Superior temporal gyrus (tissue), 1 donor: ENCODE measurements at regions not wholly inside any gene's neighbourhood (a gene's known extent, or its start where the extent isn't known, plus 50 kb on each side); places are given as distances from the start of the nearest gene placed in this dataset.

Source experiments
- DNase-seq: peaks from one replicate; pipeline ENCODE4 v3.0.0-alpha.2; 2016; ENCODE audit errors: extremely low spot score

DNA sequence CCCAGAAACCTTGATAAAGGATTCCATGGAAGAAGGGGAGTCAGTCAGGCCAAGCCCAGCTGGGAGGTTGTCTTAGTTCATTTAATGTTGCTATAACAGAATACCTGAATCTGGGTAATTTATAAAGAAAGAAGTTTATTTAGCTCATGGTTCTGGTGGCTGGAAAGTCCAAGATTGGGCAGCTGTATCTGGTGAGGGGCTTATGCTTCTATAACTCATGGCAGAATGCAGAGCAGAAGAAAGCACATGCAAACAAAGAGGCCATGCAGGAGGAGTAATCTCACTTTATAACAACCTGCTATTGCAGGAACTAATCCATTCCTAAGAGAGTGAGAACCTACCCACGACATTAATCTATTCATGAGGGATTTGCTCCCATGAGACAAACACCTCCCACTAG is 54.2 kb upstream of the ANKRD1 start:
- no peak for DNase-seq

DNA sequence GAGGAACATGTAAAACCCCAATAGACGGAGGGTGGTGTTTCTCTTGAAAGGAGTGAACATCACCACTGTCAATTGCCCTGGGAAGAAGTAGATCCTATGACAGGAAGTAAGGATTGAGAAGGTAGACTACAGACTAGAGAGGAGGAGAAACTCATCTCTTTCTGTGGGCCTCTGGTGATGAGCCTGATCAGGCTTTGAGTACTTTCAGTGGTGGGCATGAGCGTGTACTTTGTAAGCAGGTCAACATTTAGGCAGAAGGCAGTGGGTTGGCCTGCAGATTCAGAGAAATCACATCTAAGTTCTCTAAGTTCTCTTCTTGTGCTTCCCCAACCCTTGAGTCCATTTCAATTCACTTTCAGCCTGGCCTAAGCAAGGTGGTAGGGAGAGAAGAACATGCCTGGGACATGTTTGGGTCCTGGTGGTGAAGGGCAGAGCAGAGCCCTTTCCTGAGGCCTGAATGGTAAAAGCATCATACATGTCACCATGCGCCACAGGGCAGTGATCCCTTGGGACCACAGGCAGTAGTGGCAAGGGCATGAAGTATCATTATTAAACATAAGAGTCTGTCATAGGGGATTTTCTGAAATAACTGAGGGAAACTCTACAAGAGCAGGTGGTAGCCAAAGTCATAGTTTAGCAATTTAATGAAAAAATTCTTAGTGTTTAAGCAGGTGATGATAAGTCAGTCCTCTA is 56.4 kb upstream of the ANKRD1 start:
- no peak for DNase-seq

DNA sequence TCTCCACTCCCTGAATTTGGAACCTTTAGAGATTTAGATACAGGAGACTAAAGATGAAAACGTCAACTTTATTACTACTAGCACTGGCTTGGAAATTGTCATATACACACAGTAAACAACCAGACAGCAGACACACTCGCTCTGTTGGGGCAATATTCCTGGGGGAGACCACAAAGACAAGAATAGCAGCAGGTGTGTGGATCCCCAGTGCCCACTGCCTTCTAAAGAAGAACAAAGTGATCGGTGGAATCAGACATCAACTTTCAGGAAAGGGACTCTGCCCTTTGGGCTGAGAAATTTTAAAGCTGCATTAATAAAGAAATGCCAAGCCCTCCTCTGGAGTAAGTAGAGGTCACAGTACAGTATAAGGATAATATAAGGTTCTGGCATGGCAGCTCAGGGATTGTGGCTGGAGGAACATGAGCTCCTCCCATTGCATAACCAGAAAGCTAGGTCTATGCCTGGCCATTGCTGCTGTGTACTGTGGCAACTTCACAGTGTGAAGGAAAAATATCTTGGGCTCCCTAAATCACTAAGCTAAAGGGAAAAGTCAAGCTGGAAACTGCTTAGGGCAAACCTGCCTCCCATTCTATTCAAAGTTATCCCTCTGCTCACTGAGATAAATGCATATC is 57.1 kb upstream of the ANKRD1 start:
- no peak for DNase-seq

DNA sequence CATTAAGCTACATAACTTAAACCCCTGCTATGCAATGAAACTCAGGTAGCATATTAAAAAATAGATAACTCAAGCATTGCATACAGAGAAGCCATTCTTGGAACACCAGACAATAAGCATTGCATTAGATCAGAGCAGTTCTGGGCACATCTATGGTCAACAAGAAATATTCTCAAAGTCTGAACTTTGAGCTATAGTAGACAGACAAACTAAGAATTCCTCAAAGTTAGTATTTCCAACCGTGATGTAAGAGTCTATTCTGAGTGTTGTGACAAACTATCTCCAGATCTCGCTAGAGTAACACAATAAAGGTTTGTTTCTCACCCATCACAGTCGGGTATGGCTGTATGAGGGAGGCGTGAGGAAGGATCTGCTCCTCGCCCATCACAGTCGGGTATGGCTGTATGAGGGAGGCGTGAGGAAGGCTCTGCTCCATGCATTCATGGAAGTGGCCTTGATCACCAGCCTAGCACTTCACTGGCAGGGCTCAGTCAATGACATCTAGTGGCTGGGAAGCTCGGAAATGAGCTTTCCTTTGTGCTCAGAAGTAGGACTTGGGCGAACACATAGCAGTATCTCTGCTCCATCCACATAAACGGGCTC is 61.6 kb upstream of the ANKRD1 start:
- no peak for DNase-seq

DNA sequence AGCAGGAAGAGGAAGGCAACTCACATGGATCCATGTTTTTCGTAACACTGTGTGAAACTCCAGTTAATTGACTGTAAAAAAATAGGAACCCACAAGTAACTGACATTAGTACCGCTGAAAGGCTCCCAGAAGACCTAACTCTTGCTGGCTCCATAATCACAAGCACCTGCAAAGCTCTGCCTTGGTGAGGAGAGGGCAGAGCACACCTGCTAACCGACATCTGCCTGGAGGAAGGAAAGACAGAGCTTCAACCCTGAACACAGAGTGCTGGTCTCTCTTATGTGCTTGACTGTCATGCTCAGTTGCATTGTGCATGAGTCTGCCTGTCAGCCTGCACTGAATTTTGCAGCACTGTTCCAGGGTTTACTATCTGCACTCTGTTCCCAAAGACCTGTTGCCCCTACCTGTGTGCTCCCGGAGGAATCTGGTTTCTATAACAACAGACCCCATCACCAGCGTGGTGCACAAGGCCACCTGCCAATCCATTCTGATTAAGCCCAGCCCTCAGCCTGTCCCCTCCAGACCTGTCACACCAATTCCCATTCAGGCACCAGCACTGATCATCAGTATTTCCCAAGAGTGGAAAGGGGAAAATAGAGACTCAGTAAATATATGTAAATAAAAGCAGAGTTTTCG is 63.1 kb upstream of the ANKRD1 start:
- DNase-seq: no peak

DNA sequence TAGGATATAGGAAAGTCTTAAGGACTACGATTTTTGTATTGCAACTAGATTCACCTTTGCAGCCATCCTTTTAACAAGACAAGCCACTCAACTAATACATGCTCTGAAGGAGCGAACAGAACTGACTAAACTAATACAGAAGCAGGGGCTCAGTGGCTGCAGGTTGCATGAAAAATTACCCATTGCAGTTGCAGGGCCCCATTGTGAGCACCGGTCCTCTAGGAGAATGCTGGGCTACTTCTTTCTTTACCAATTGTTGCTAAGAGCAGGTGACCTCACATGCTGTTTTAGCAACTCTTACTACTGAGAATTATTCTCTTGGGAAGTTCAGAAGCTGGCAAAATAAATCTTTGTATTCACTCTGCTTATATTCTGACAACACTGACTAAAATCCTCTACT is 64.0 kb upstream of the ANKRD1 start:
- no peak for DNase-seq

DNA sequence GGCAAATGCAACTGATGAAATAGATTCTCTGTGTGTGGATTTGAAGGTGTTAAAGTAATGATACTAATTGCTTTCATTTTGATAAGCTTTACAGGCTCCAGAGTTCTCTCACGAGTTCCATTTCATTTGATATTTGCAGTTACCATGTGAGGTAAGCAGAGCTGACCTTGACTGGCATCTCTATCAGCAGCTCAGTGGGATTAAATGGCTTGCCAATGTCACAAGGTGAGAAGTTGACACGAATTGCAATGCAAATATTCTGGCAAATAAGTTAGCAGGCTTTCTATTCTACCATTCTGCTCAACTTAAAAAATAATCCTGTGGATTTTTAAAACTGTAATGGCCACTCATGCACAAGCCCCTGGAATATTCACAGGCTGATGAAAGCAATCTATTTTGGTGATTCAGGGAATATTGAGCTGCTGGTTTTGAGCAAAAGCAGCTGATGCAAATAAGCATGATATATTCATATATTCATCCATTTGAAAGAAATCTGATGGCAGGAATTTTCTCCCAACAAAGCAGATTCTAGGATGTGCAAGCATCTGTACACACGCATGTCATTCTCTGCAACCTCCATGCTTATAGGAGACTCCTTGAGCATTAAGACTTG is 64.5 kb upstream of the ANKRD1 start:
- peak; percentile 27 for DNase-seq

DNA sequence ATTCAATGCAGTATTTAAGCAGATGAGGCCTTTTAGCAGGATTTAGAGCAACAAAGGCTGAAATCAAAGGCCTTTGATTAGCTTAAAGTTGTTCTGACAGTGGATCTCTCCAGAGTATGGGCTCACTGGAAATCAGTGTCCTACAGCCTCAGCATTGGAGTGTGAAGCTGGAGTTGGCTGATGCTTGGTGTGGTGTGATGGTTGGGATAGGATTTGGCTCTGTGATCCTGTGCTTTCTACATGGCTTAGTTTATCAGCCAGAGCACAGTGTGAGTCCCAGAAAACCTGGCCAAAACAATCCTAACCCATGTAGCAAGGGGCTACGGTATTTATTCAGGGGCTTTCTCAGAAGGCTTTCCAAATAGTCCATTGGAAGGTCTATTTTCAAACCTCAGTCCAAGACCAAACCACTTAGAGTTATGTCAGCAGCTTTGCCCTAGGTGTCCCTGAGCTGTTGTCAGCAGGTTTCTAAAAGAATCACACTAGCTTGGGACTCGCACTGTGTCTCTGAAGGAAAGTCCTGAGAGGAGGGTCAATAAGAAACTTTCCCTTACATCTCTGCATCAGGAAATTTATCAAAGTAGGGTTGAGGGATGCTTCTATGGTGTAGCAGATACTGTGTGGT is 65.4 kb upstream of the ANKRD1 start:
- DNase-seq: no peak

DNA sequence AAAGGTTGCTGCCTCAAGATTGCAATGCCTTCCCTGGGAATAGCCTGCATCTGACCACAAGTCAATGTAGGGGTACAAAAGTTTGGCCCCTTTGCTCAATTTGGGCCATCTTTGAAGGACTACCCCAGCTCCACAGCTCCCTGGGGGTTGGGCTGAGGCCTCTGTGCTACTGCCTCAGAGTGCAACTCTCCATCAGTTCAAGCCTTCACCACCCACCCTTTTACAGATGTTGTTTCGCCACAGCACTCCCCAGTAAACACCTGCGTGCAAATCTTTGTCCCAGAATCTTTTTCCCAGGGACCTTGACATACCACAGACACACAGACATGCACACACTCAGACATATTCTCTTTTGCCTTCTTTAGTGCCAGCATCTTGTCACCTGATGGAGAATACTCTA is 66.0 kb upstream of the ANKRD1 start:
- no peak for DNase-seq

DNA sequence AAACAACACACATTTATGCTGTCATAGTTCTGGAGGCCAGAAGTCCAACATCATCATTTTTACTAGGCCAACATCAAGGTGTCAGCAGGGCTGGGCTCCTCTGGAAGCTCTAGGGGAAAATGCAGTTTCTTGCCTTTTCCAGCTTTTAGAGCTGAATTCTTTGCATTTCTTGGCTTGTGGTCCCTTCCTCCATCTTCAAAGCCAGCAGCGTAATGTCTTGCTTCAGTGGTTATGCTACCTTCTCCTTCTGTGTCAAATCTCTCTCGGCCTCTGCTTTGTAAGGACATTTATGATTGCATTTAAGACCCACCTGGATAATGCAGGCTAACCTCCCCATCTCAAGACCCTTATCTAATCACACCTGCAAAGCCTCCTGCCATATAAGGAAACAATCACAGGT is 66.5 kb upstream of the ANKRD1 start:
- DNase-seq: no peak

DNA sequence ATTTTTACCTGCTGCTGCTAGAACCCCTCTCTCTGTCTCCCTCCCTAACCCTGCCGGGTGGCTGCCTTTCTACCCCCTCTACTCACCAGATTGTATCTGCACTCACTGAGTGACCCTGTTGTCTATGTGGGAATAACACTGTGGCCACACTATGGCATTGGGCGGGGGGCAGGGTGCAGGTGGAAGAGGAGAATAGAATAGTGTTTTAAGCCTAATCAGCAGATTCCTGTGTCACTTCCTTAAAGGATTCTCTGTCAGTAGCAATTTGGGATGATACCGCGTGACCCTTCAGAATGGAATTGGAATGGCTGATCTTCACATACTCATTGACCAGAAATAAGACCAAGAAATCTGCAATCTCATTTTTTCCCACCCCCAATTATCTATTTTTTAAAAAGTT is 67.1 kb upstream of the ANKRD1 start:
- no peak for DNase-seq

DNA sequence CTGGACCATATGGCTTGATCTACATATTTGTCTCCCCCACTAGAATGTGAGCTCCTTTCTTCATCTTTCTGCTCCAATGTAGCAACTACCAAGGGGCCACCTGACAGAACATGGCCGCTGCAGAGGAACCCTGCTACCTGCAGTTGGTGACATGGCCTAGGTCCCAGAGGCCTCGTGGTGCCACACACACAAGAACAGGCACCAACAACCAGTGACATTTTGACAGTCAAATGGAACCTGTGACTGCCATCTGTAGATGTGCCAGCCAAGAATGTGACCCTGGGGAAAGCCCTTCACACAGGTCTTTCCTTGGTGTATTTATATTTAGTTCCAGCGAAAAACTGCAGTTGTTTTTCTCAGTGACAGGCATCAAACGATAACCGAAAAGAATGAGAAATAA is 67.9 kb upstream of the ANKRD1 start:
- DNase-seq: no peak

DNA sequence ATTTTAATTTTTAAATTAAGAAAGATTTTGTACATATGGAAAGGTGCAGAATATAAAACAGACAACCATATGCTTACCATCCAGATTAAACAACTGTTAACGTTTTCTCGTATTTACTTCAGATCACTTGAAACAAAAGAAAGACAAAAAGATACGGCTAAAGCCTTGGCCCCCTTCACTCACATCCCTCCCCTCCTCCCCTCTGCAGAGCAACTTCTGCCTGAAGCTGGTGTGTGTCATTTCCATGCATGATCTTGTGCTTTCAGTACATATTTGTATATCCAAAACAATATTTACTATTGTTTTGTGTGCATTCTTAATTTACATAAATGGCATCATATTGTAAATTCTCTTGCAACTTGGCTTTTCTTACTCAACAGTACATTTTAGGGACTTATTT is 68.5 kb upstream of the ANKRD1 start:
- no peak for DNase-seq

DNA sequence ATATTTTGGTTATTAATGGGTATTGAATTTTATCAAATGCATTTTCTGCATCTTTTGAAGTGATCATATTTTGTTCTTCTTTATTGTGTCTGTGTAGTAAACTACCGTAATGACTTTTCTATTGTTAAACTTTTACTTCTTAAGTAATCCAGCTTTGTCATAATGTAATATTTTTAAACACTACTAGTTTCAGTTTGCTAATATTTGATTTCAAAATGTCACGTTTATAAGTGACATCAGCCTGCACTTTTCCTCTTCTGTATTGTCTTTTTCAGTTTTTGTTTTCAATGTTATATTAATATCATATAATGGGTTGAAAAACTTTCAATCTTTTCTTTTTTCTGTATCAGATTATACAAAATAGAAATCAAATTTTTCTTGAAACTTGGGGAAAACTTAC is 71.6 kb upstream of the ANKRD1 start:
- no peak for DNase-seq

DNA sequence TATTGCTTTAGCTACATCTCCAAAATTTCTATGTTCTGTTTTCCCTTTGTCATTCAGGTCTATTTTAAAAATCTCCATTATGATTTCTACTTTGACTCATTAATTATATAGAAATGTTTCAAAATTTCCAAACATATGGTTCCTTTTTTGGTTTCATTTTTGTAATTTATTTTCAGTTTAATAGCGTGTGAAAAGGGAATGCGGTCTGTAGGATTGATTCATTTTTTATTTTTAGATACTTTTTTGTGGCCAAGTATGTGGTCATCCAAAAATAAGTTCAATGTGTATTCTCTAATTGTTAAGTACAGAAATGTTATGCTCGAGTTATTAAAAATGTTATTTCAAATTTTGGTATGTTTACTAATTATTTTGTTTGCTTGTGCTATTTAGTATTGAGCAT is 72.5 kb upstream of the ANKRD1 start:
- DNase-seq: no peak

DNA sequence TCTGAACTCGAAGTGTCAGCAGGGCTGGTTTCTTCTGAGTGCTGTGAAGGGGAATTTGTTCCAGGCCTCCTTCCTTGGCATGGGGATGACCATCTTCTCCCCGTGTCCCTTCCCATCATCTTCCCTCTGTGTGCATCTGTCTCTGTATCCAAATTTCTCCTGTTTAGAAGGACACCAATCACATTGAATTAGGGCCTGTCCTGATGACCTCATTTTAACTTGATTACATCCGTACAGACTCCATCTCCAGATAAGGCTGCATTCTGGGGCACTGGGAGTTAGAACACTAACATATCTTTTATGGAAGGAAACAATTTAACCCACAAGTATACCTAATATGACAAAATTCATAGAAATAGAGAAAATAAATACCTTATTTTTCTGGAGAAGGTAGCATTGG is 76.8 kb upstream of the ANKRD1 start:
- DNase-seq: no peak

DNA sequence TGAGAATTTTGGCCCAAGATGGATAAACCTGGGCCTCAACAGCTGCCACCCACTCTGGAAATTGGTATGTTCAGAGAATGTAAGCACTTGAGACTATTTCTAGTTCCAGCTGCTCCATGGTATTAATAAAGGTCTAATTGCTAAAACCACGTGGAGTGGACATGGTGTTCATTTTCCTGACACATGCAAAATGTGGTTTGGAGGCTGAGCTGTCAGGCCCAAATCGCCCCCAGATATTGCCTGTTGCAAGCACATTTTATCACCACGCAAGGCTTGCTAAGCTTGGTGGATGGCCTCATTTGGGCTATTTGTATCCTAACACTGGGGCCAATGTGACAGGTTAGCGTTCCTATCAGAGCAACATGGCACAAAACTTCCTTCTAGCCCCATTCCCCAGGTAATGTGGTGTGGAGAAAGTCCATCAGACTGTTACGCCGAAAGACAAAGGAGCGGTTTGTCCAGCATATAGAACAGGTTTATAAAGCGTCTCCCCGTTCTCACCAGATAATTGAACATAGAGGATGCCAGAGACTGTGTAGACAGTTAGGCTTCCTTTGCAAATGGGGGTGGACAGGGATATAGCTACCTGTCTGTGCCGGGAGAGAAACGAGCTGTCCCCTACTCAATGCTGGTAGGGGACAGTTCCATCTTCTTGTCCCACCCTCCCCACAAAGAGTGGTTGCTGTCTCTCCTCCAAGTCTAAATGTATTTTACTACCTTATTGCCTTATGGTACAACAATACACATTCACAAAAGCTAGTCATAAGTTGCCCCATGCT is 78.0 kb upstream of the ANKRD1 start:
- DNase-seq: no peak

DNA sequence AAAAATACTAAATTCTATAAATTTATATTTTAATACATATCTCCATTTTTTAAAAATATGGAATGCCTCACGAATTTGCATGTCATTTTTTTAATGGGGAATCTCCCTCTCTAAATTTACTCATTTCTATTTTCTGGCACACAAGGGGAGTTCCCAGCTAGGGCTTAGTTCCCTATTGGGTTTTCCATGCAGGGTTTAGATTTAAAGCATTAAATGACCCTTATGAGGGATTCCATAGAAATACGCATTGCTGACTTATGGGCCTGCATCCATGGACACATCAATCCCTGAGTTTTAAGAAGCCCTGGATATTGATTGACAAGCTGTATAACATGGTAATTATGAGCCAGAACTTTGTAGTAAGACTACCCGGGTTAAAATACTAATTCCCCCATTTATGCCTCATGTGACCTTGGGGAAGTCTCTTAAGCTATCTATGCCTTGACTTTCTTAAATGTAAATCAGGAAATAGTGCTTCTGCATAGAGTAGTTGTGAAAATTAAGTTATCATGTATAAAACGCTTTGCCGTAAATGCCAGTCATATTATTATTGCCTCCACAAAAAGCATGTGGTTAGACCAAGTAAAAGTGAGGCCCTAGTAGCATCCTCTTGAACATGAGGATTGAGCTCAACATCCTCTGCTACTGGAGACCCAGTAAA is 78.8 kb upstream of the ANKRD1 start:
- DNase-seq: no peak

DNA sequence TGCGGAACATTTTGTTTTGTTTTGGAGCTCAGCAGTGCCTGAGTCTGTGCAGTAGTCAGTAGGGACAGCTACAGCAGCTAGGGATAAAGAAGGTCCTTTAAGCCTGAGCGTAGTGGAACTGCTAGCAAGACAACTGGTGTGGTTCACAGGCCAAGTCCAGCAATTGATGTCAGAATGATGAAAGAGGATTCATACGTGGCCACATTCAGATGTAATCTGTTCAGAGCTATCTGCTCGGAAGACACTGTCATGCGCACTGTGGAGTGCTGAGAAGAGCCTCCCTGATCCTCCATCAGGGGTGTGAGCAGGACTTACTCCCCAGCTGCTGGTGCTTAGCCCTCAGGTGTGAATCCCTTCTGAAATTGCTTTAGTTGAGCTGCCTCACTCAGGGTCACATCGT is 79.6 kb upstream of the ANKRD1 start:
- no peak for DNase-seq

DNA sequence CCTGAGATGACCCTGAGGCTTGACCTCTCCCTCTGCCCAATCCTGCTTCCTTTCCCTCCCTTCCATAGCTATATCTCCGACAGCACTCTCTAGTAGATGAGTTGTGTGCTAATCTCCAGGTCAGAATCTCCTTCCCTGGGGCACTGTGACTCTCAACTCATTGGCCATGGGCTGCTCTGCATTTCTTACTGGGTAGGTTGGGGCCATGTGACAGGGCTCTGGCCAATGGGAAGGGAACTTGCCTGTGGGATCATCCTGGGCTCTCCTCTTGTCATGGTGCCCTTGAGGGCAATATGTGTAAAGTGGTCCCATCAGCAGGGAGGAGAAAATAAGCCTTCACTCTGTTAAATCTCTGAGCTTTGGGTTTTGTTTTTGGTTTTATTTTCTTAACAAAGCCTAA is 80.1 kb upstream of the ANKRD1 start:
- no peak for DNase-seq

DNA sequence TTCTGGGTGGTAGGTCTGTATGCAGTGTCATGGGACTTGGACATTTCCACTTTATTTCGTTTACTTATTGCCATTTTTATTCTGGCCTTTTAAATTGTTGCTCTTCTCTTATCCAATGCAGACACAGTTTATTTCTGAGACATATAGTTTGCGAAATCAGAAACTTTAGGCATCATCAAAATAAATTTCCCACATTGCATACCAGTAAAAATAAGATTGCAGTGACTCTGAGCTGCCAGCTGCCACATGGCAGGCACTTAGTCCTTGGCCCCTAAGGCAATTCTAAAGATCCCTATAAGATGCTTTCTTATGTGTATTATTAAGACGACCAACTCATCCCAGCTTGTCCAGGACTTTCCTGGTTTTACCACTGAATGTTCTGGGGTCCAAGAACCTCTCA is 81.8 kb upstream of the ANKRD1 start:
- no peak for DNase-seq
